ENCODE measurements at regions not wholly inside any gene's neighbourhood (a gene's known extent, or its start where the extent isn't known, plus 50 kb on each side); places are given as distances from the start of the nearest gene placed in this dataset.

- no peak for TF ChIP-seq CTCF (IDR thresholded peaks at IDR 0.05; ENCODE audit: borderline replicate concordance, insufficient read depth, low read depth, low read length)
- no peak overlapping the region for H3K4me3 ChIP-seq (ENCODE audit: low read depth, low read length)
Measured at GRCh38 chrX:45591650-45592049, 391.0 kb upstream of the DIPK2B start.

GRCh38 chrX:45584717-45585116, 384.0 kb upstream of the DIPK2B start:
- no peak overlapping the region for H3K4me3 ChIP-seq (ENCODE audit: low read depth, low read length)

GRCh38 chrX:45577361-45577760, 376.7 kb upstream of the DIPK2B start:
- TF ChIP-seq CTCF (IDR thresholded peaks at IDR 0.05; ENCODE audit: borderline replicate concordance, insufficient read depth, low read depth, low read length), result no peak
- H3K4me3 ChIP-seq (ENCODE audit: low read depth, low read length), result no peak overlapping the region

More at GRCh38 chrX:45584717-45585116, 384.0 kb upstream of the DIPK2B start:
- no peak for TF ChIP-seq CTCF (IDR thresholded peaks at IDR 0.05; ENCODE audit: borderline replicate concordance, insufficient read depth, low read depth, low read length)

GRCh38 chrX:45571453-45571852, 370.8 kb upstream of the DIPK2B start:
- no peak for TF ChIP-seq CTCF (IDR thresholded peaks at IDR 0.05; ENCODE audit: borderline replicate concordance, insufficient read depth, low read depth, low read length)
- no peak overlapping the region for H3K4me3 ChIP-seq (ENCODE audit: low read depth, low read length)

GRCh38 chrX:45566456-45566855, 365.8 kb upstream of the DIPK2B start:
- TF ChIP-seq CTCF (IDR thresholded peaks at IDR 0.05; ENCODE audit: borderline replicate concordance, insufficient read depth, low read depth, low read length), result no peak

GRCh38 chrX:45557387-45557786, 356.7 kb upstream of the DIPK2B start:
- H3K4me3 ChIP-seq (ENCODE audit: low read depth, low read length), result no peak overlapping the region
- no peak for TF ChIP-seq CTCF (IDR thresholded peaks at IDR 0.05; ENCODE audit: borderline replicate concordance, insufficient read depth, low read depth, low read length)

More at GRCh38 chrX:45566456-45566855, 365.8 kb upstream of the DIPK2B start:
- no peak overlapping the region for H3K4me3 ChIP-seq (ENCODE audit: low read depth, low read length)

- TF ChIP-seq CTCF (IDR thresholded peaks at IDR 0.05; ENCODE audit: borderline replicate concordance, insufficient read depth, low read depth, low read length), result no peak
- H3K4me3 ChIP-seq (ENCODE audit: low read depth, low read length), result no peak overlapping the region
Measured at GRCh38 chrX:45554736-45555135, 354.1 kb upstream of the DIPK2B start.
